AG04450 (cell line): ENCODE measurements at regions not wholly inside any gene's neighbourhood (a gene's known extent, or its start where the extent isn't known, plus 50 kb on each side); places are given as distances from the start of the nearest gene placed in this dataset.

Source experiments
- CTCF ChIA-PET: fragments of 300-600, 350-600 bp; formaldehyde crosslinking; extraction: SDS; loops from one replicate; lab custom pipeline; 2022; ENCODE audit warnings: antibody characterized with exemption, inconsistent platforms; lab: Charles Lee
- POLR2A ChIA-PET: fragments of 350-600 bp; formaldehyde crosslinking; extraction: SDS; loops from one replicate; lab custom pipeline; 2021; ENCODE audit warnings: antibody characterized with exemption, inconsistent platforms; lab: Yijun Ruan, JAX
- DNase-seq: peaks from one replicate; pipeline ENCODE4 v3.0.0-alpha.2; 2011; ENCODE audit warnings: low read depth, low spot score
- H3K27ac ChIP-seq: one replicate; pipeline ENCODE4 v1.5.1; 2012; ENCODE audit warnings: low read depth, low read length, control low read depth
- H3K27me3 ChIP-seq: one replicate; pipeline ENCODE4 v1.6.0; 2012; ENCODE audit warnings: low read length; ENCODE audit not compliant: control insufficient read depth, insufficient read depth
- H3K4me3 ChIP-seq: 2 replicates; pipeline ENCODE4 v1.5.1; 2011; ENCODE audit warnings: mild to moderate bottlenecking, low read depth, low read length, control low read depth
- H3K9me3 ChIP-seq: 2 replicates; pipeline ENCODE4 v1.5.1; 2012; ENCODE audit warnings: low read length; ENCODE audit not compliant: control insufficient read depth, insufficient read depth
- CTCF ChIP-seq: IDR thresholded peaks from 2 replicates; pipeline ENCODE4 v1.5.1; 2011; ENCODE audit warnings: low read depth, low read length, control low read depth, inconsistent platforms

- TF ChIP-seq CTCF, result no peak
- Histone ChIP-seq H3K27ac (no peak overlapping the region), H3K9me3 (no peaks in the 10 kb centered on the region), H3K4me3 (no peak overlapping the region), H3K27me3 (no peaks in the 10 kb centered on the region)
- no peak for DNase-seq
- ChIA-PET POLR2A (no interaction called here), CTCF (no interaction called here)
Measured at GRCh38 chr4:156495091-156495490, 476.5 kb downstream of the PDGFC start.

- no peaks in the 10 kb centered on the region for H3K27me3 ChIP-seq
- H3K27ac ChIP-seq, result no peak overlapping the region
- CTCF ChIA-PET, result no interaction called here
- no peak overlapping the region for H3K4me3 ChIP-seq
- no peak for DNase-seq
- no peaks in the 10 kb centered on the region for H3K9me3 ChIP-seq
- no peak for TF ChIP-seq CTCF
- POLR2A ChIA-PET, result no interaction called here
Measured at GRCh38 chr4:156493858-156494257, 477.7 kb downstream of the PDGFC start.

- DNase-seq, result no peak
- CTCF ChIA-PET, result no interaction called here
- H3K9me3 ChIP-seq, result no peaks in the 10 kb centered on the region
- POLR2A ChIA-PET, result no interaction called here
- H3K27ac ChIP-seq, result no peak overlapping the region
- TF ChIP-seq CTCF, result no peak
- H3K4me3 ChIP-seq, result no peak overlapping the region
- no peaks in the 10 kb centered on the region for H3K27me3 ChIP-seq
Measured at GRCh38 chr4:156487107-156487506, 484.5 kb downstream of the PDGFC start.

- DNase-seq, result no peak
- no peaks in the 10 kb centered on the region for H3K27me3 ChIP-seq
- CTCF ChIA-PET, result no interaction called here
- POLR2A ChIA-PET, result no interaction called here
- H3K4me3 ChIP-seq, result no peak overlapping the region
- H3K27ac ChIP-seq, result no peak overlapping the region
- no peak for TF ChIP-seq CTCF
- H3K9me3 ChIP-seq, result no peaks in the 10 kb centered on the region
Measured at GRCh38 chr4:156481845-156482244, 489.8 kb downstream of the PDGFC start.

GRCh38 chr4:156477636-156478035 lies 494.0 kb downstream of the PDGFC start:
- TF ChIP-seq CTCF, result no peak
- POLR2A ChIA-PET, result no interaction called here
- CTCF ChIA-PET, result interaction anchor here (1.1 to 1.9 kb wide), 3 partner anchors 183 to 568 kb away, joined by 3 to 12 read pairs (median 7); no protein-coding TSS in a partner anchor

More at GRCh38 chr4:156477636-156478035, 494.0 kb downstream of the PDGFC start:
- Histone ChIP-seq H3K27ac (no peak overlapping the region), H3K27me3 (no peaks in the 10 kb centered on the region), H3K9me3 (no peaks in the 10 kb centered on the region), H3K4me3 (no peak overlapping the region)
- DNase-seq, result no peak
